GM19463 (cell line): ENCODE measurements at regions not wholly inside any gene's neighbourhood (a gene's known extent, or its start where the extent isn't known, plus 50 kb on each side); places are given as distances from the start of the nearest gene placed in this dataset.

Experiments
- ATAC-seq: cut with Tn5 transposase; IDR thresholded peaks from one replicate; pipeline ENCODE4 v1.9.1; 2021; ENCODE audit warnings: mild to moderate bottlenecking, moderate library complexity; ENCODE audit not compliant: unreplicated experiment

- ATAC-seq: no peak
Measured at GRCh38 chr13:61874970-61875579, 459.4 kb upstream of the PCDH20 start.

- ATAC-seq: no peak
Measured at GRCh38 chr13:61873717-61874116, 458.1 kb upstream of the PCDH20 start.

- ATAC-seq: no peak
Measured at GRCh38 chr13:61857198-61857597, 441.5 kb upstream of the PCDH20 start.

GRCh38 chr13:61852116-61852619 lies 436.5 kb upstream of the PCDH20 start:
- no peak for ATAC-seq

GRCh38 chr13:61850794-61851193 lies 435.1 kb upstream of the PCDH20 start:
- ATAC-seq: no peak

- no peak for ATAC-seq
Measured at GRCh38 chr13:61838568-61838967, 422.9 kb upstream of the PCDH20 start.

GRCh38 chr13:61833228-61833627 lies 417.6 kb upstream of the PCDH20 start:
- no peak for ATAC-seq

- no peak for ATAC-seq
Measured at GRCh38 chr13:61831026-61831425, 415.4 kb upstream of the PCDH20 start.

GRCh38 chr13:61830475-61830874 lies 414.8 kb upstream of the PCDH20 start:
- no peak for ATAC-seq

GRCh38 chr13:61824168-61824567 lies 408.5 kb upstream of the PCDH20 start:
- ATAC-seq: no peak

GRCh38 chr13:61812286-61812685 lies 396.6 kb upstream of the PCDH20 start:
- no peak for ATAC-seq

- ATAC-seq: no peak
Measured at GRCh38 chr13:61810065-61810464, 394.4 kb upstream of the PCDH20 start.

GRCh38 chr13:61797397-61797796 lies 381.7 kb upstream of the PCDH20 start:
- no peak for ATAC-seq

- ATAC-seq: no peak
Measured at GRCh38 chr13:61795580-61795979, 379.9 kb upstream of the PCDH20 start.

- ATAC-seq: no peak
Measured at GRCh38 chr13:61779456-61779855, 363.8 kb upstream of the PCDH20 start.

GRCh38 chr13:61778531-61778930 lies 362.9 kb upstream of the PCDH20 start:
- ATAC-seq: no peak

- no peak for ATAC-seq
Measured at GRCh38 chr13:61777899-61778298, 362.2 kb upstream of the PCDH20 start.

- no peak for ATAC-seq
Measured at GRCh38 chr13:61777271-61777670, 361.6 kb upstream of the PCDH20 start.

GRCh38 chr13:61774903-61775302 lies 359.3 kb upstream of the PCDH20 start:
- no peak for ATAC-seq

GRCh38 chr13:61770681-61771080 lies 355.0 kb upstream of the PCDH20 start:
- ATAC-seq: no peak

GRCh38 chr13:61768175-61768574 lies 352.5 kb upstream of the PCDH20 start:
- ATAC-seq: no peak

GRCh38 chr13:61766667-61767058 lies 351.0 kb upstream of the PCDH20 start:
- ATAC-seq: no peak
